NCI-H128 (cell line): ENCODE measurements at regions not wholly inside any gene's neighbourhood (a gene's known extent, or its start where the extent isn't known, plus 50 kb on each side); places are given as distances from the start of the nearest gene placed in this dataset.

ENCODE experiments used
- DNase-seq: peaks from one replicate; lab custom pipeline; 2025; ENCODE audit not compliant: unreplicated experiment; lab: John Stamatoyannopoulos, UW

GRCh38 chr2:160940271-160940670 lies 220.0 kb upstream of the TANK start:
- no peak for DNase-seq

- DNase-seq, result no peak
Observed at GRCh38 chr2:160940699-160941098, 219.5 kb upstream of the TANK start.

GRCh38 chr2:160941290-160941846 lies 218.9 kb upstream of the TANK start:
- DNase-seq, result no peak

- DNase-seq, result no peak
Observed at GRCh38 chr2:160942476-160943142, 217.6 kb upstream of the TANK start.

- no peak for DNase-seq
Observed at GRCh38 chr2:160943414-160943813, 216.8 kb upstream of the TANK start.

GRCh38 chr2:160952464-160953254 lies 207.6 kb upstream of the TANK start:
- no peak for DNase-seq

GRCh38 chr2:160955578-160955977 lies 204.7 kb upstream of the TANK start:
- no peak for DNase-seq

GRCh38 chr2:160956243-160956802 lies 203.9 kb upstream of the TANK start:
- no peak for DNase-seq

- no peak for DNase-seq
Observed at GRCh38 chr2:160963957-160964356, 196.3 kb upstream of the TANK start.

GRCh38 chr2:160967523-160967922 lies 192.7 kb upstream of the TANK start:
- no peak for DNase-seq

- no peak for DNase-seq
Observed at GRCh38 chr2:160968183-160968582, 192.0 kb upstream of the TANK start.

GRCh38 chr2:160970052-160970965 lies 189.9 kb upstream of the TANK start:
- peak; percentile 0 for DNase-seq

- DNase-seq, result no peak
Observed at GRCh38 chr2:160973991-160974390, 186.2 kb upstream of the TANK start.

- DNase-seq, result no peak
Observed at GRCh38 chr2:160974803-160975202, 185.4 kb upstream of the TANK start.

- DNase-seq, result no peak
Observed at GRCh38 chr2:160976797-160977196, 183.4 kb upstream of the TANK start.

GRCh38 chr2:160977376-160977775 lies 182.9 kb upstream of the TANK start:
- no peak for DNase-seq

GRCh38 chr2:160977854-160978253 lies 182.4 kb upstream of the TANK start:
- no peak for DNase-seq

- no peak for DNase-seq
Observed at GRCh38 chr2:160984426-160985077, 175.7 kb upstream of the TANK start.

GRCh38 chr2:160989778-160990177 lies 170.4 kb upstream of the TANK start:
- no peak for DNase-seq

- no peak for DNase-seq
Observed at GRCh38 chr2:160993654-160994061, 166.6 kb upstream of the TANK start.
